Neural cell (in vitro differentiated cells): ENCODE measurements at regions not wholly inside any gene's neighbourhood (a gene's known extent, or its start where the extent isn't known, plus 50 kb on each side); places are given as distances from the start of the nearest gene placed in this dataset.

Source experiments
- H2AFZ ChIP-seq: fragments of 200-600, 300-800 bp; sonication (generic), shearing (Covaris generic); 2 replicates; pipeline ENCODE4 v1.6.0; 2014; ENCODE audit warnings: low read depth, mild to moderate bottlenecking, antibody characterized with exemption, low read length, moderate library complexity
- H3F3A ChIP-seq: fragments of 200-600 bp; shearing (Covaris generic); 2 replicates; pipeline ENCODE4 v1.6.1; 2016; ENCODE audit warnings: mild to moderate bottlenecking, moderate library complexity, mixed read lengths, antibody characterized with exemption, low read length; ENCODE audit not compliant: insufficient read depth, poor library complexity, severe bottlenecking
- H3K27ac ChIP-seq: fragments of 200-600, 300-800 bp; sonication (generic), shearing (Covaris generic); 2 replicates; pipeline ENCODE4 v1.5.1; 2014; ENCODE audit warnings: mild to moderate bottlenecking, low read length, moderate library complexity
- H3K27me3 ChIP-seq: fragments of 300-800, 200-600 bp; sonication (generic), shearing (Covaris generic); 2 replicates; pipeline ENCODE4 v1.6.0; 2014; ENCODE audit warnings: mild to moderate bottlenecking, low read depth, low read length, moderate library complexity; ENCODE audit not compliant: insufficient read depth
- H3K36me3 ChIP-seq: fragments of 300-800, 200-600 bp; sonication (generic), shearing (Covaris generic); 2 replicates; pipeline ENCODE4 v1.5.1; 2014; ENCODE audit warnings: mild to moderate bottlenecking, antibody characterized with exemption, low read length, moderate library complexity; ENCODE audit not compliant: insufficient read depth
- H3K4me2 ChIP-seq: fragments of 300-800, 200-600 bp; sonication (generic), shearing (Covaris generic); 2 replicates; pipeline ENCODE4 v1.6.0; 2014; ENCODE audit warnings: mild to moderate bottlenecking, low read length
- H3K4me3 ChIP-seq: fragments of 300-800, 200-600 bp; sonication (generic), shearing (Covaris generic); 2 replicates; pipeline ENCODE4 v1.5.1; 2014; ENCODE audit warnings: mild to moderate bottlenecking, low read length, moderate library complexity
- H3K79me2 ChIP-seq: fragments of 200-600 bp; shearing (Covaris generic); replicated peaks from 2 replicates; pipeline ENCODE4 v1.6.0; 2014; ENCODE audit warnings: mild to moderate bottlenecking, low read length, moderate library complexity; ENCODE audit not compliant: insufficient read depth
- H3K9ac ChIP-seq: fragments of 300-800, 200-600 bp; sonication (generic), shearing (Covaris generic); 2 replicates; pipeline ENCODE4 v1.6.1; 2016; ENCODE audit warnings: mild to moderate bottlenecking, low read length, mixed read lengths
- H3K9me2 ChIP-seq: fragments of 200-600 bp; shearing (Covaris generic); 2 replicates; pipeline ENCODE4 v1.6.1; 2016; ENCODE audit warnings: mild to moderate bottlenecking, low read length, mixed read lengths; ENCODE audit not compliant: insufficient read depth
- H3K9me3 ChIP-seq: fragments of 200-600, 300-800 bp; sonication (generic), shearing (Covaris generic); 2 replicates; pipeline ENCODE4 v1.6.1; 2016; ENCODE audit warnings: mild to moderate bottlenecking, mixed run types, low read length, moderate library complexity, mixed read lengths
- H4K20me1 ChIP-seq: fragments of 200-600 bp; shearing (Covaris generic); 2 replicates; pipeline ENCODE4 v1.6.1; 2016; ENCODE audit warnings: mild to moderate bottlenecking, mixed run types; ENCODE audit not compliant: insufficient read depth
- CTCF ChIP-seq: fragments of 450-650 bp; IDR thresholded peaks from 2 replicates; pipeline ENCODE4 v1.5.1; 2014; ENCODE audit warnings: antibody characterized with exemption, mild to moderate bottlenecking, moderate library complexity; ENCODE audit not compliant: poor library complexity, severe bottlenecking
- EP300 ChIP-seq: fragments of 450-650 bp; conservative IDR thresholded peaks from 2 replicates; pipeline ENCODE4 v1.6.1; 2014; ENCODE audit warnings: antibody characterized with exemption, mild to moderate bottlenecking, moderate library complexity; ENCODE audit not compliant: poor library complexity, severe bottlenecking
- EZH2 ChIP-seq: fragments of 200-600, 300-800 bp; shearing (Covaris generic), sonication (generic); IDR thresholded peaks from 2 replicates; pipeline ENCODE4 v1.6.1; 2014; ENCODE audit warnings: antibody characterized with exemption, low read length, borderline replicate concordance, mild to moderate bottlenecking; ENCODE audit not compliant: insufficient read depth, poor library complexity, severe bottlenecking
- MXI1 ChIP-seq: fragments of 450-650 bp; conservative IDR thresholded peaks from 2 replicates; pipeline ENCODE4 v1.6.1; 2014; ENCODE audit warnings: antibody characterized with exemption, mild to moderate bottlenecking; ENCODE audit not compliant: poor library complexity, severe bottlenecking
- POLR2AphosphoS5 ChIP-seq: IDR thresholded peaks from 2 replicates; pipeline ENCODE4 v1.6.1; 2012
- RAD21 ChIP-seq: fragments of 450-650 bp; conservative IDR thresholded peaks from 2 replicates; pipeline ENCODE4 v1.6.1; 2014; ENCODE audit warnings: antibody characterized with exemption, mild to moderate bottlenecking, moderate library complexity
- REST ChIP-seq: IDR thresholded peaks from 2 replicates; pipeline ENCODE4 v1.6.1; 2012; ENCODE audit warnings: borderline replicate concordance
- SMC3 ChIP-seq: fragments of 450-650 bp; conservative IDR thresholded peaks from 2 replicates; pipeline ENCODE4 v1.6.1; 2014; ENCODE audit warnings: antibody characterized with exemption, mild to moderate bottlenecking, moderate library complexity; ENCODE audit not compliant: poor library complexity
- TAF1 ChIP-seq: IDR thresholded peaks from 2 replicates; pipeline ENCODE4 v1.6.1; 2012; ENCODE audit warnings: low read depth

- Histone ChIP-seq H2AFZ (no peak overlapping the region), H3K4me2 (no peak overlapping the region), H3K4me3 (no peak overlapping the region), H3K27ac (no peak overlapping the region), H3F3A (no peaks in the 10 kb centered on the region), H3K36me3 (no peaks in the 10 kb centered on the region), H3K79me2 (no peaks in the 10 kb centered on the region), H3K27me3 (no peaks in the 10 kb centered on the region), H3K9me3 (no peaks in the 10 kb centered on the region), H4K20me1 (no peaks in the 10 kb centered on the region), H3K9ac (no peak overlapping the region), H3K9me2 (no peaks in the 10 kb centered on the region)
- TF ChIP-seq CTCF (no peak), REST (no peak), TAF1 (no peak), EP300 (no peak), RAD21 (no peak), POLR2AphosphoS5 (no peak), MXI1 (no peak), EZH2 (no peak), SMC3 (no peak)
Measured at GRCh38 chr20:48201188-48201587, 415.9 kb upstream of the SULF2 start.

- no peak for TF ChIP-seq REST
- TF ChIP-seq RAD21, result no peak
Measured at GRCh38 chr20:48198929-48199451, 413.7 kb upstream of the SULF2 start.

More at GRCh38 chr20:48198929-48199451, 413.7 kb upstream of the SULF2 start:
- no peaks in the 10 kb centered on the region for H3K36me3 ChIP-seq
- H3K27me3 ChIP-seq, result no peaks in the 10 kb centered on the region
- no peaks in the 10 kb centered on the region for H4K20me1 ChIP-seq
- H3K27ac ChIP-seq, result no peak overlapping the region
- no peaks in the 10 kb centered on the region for H3K9me3 ChIP-seq
- no peaks in the 10 kb centered on the region for H3K79me2 ChIP-seq
- H3F3A ChIP-seq, result no peaks in the 10 kb centered on the region
- no peak overlapping the region for H3K9ac ChIP-seq
- H3K4me2 ChIP-seq, result no peak overlapping the region
- H2AFZ ChIP-seq, result no peak overlapping the region
- H3K4me3 ChIP-seq, result no peak overlapping the region
- H3K9me2 ChIP-seq, result no peaks in the 10 kb centered on the region
